Activated T-helper 2 cell treated with anti-CD3 and anti-CD28 coated beads, Interferon-gamma antibody, Interleukin-2, Interleukin-4, amounts not matched to agents 10 μg/mL and 5 μg/mL and 100 μg/mL, durations not matched to agents 14 hours and 24 hours and 36 hours (primary cell): ENCODE measurements at regions not wholly inside any gene's neighbourhood (a gene's known extent, or its start where the extent isn't known, plus 50 kb on each side); places are given as distances from the start of the nearest gene placed in this dataset.

Source experiments
- DNase-seq: peaks from one replicate; pipeline ENCODE4 v3.0.0; 2021; ENCODE audit warnings: low spot score
- H3K27ac Mint-ChIP-seq: one replicate; pipeline ENCODE4 v1.8.0; 2021; ENCODE audit warnings: mixed read lengths
- H3K27me3 Mint-ChIP-seq: one replicate; pipeline ENCODE4 v1.8.0; 2021; ENCODE audit warnings: low read depth, mixed read lengths
- H3K36me3 Mint-ChIP-seq: one replicate; pipeline ENCODE4 v1.8.0; 2021; ENCODE audit warnings: low read depth, mixed read lengths
- H3K4me1 Mint-ChIP-seq: one replicate; pipeline ENCODE4 v1.8.0; 2021; ENCODE audit warnings: low read depth, mixed read lengths
- H3K4me3 Mint-ChIP-seq: one replicate; pipeline ENCODE4 v1.8.0; 2021; ENCODE audit warnings: low read depth, mild to moderate bottlenecking, moderate library complexity, mixed read lengths
- H3K9me3 Mint-ChIP-seq: one replicate; pipeline ENCODE4 v1.8.0; 2021; ENCODE audit warnings: mixed read lengths
- intact Hi-C: fragments of 100-400 bp; cut with micrococcal nuclease; formaldehyde crosslinking; loops from one replicate; pipeline ENCODE4 v1.15.1; 2023

- intact Hi-C loops, result loop anchor here (10.0 kb wide), 1 partner anchor 960 kb away; no protein-coding TSS in a partner anchor
- no peak overlapping the region for H3K27ac Mint-ChIP-seq
- no peaks in the 10 kb centered on the region for H3K27me3 Mint-ChIP-seq
- H3K9me3 Mint-ChIP-seq, result peaks cover 31% of the 10 kb centered on the region
- H3K36me3 Mint-ChIP-seq, result no peaks in the 10 kb centered on the region
- DNase-seq, result no peak
- no peaks in the 10 kb centered on the region for H3K4me1 Mint-ChIP-seq
- H3K4me3 Mint-ChIP-seq, result no peak overlapping the region
These were observed 1392.0 kb upstream of the PRMT6 start for GRCh38 chr1:105664495-105664894.

GRCh38 chr1:105678334-105678733, 1378.1 kb upstream of the PRMT6 start:
- intact Hi-C loops, result no loop called here
- DNase-seq, result no peak
- Mint-ChIP-seq H3K4me3 (no peak overlapping the region), H3K4me1 (no peaks in the 10 kb centered on the region), H3K27me3 (no peaks in the 10 kb centered on the region), H3K9me3 (peaks cover 37% of the 10 kb centered on the region), H3K36me3 (no peaks in the 10 kb centered on the region), H3K27ac (no peak overlapping the region)

- DNase-seq, result no peak
- Mint-ChIP-seq H3K36me3 (no peaks in the 10 kb centered on the region), H3K4me1 (no peaks in the 10 kb centered on the region), H3K4me3 (no peak overlapping the region), H3K9me3 (peaks cover 19% of the 10 kb centered on the region), H3K27me3 (no peaks in the 10 kb centered on the region), H3K27ac (no peak overlapping the region)
- intact Hi-C loops, result no loop called here
These were observed 1371.8 kb upstream of the PRMT6 start for GRCh38 chr1:105684714-105685113.

GRCh38 chr1:105686026-105686425, 1370.4 kb upstream of the PRMT6 start:
- Mint-ChIP-seq H3K36me3 (no peaks in the 10 kb centered on the region), H3K27ac (no peak overlapping the region), H3K4me3 (no peak overlapping the region), H3K9me3 (peaks cover 14% of the 10 kb centered on the region), H3K4me1 (no peaks in the 10 kb centered on the region), H3K27me3 (no peaks in the 10 kb centered on the region)
- intact Hi-C loops, result no loop called here
- no peak for DNase-seq

- no peaks in the 10 kb centered on the region for H3K4me1 Mint-ChIP-seq
- H3K27ac Mint-ChIP-seq, result no peak overlapping the region
- intact Hi-C loops, result no loop called here
- no peak overlapping the region for H3K4me3 Mint-ChIP-seq
- DNase-seq, result no peak
- H3K9me3 Mint-ChIP-seq, result peaks cover 11% of the 10 kb centered on the region
- no peaks in the 10 kb centered on the region for H3K27me3 Mint-ChIP-seq
- H3K36me3 Mint-ChIP-seq, result no peaks in the 10 kb centered on the region
These were observed 1369.4 kb upstream of the PRMT6 start for GRCh38 chr1:105686874-105687690.

GRCh38 chr1:105700723-105701122, 1355.8 kb upstream of the PRMT6 start:
- no peak for DNase-seq
- intact Hi-C loops, result no loop called here
- Mint-ChIP-seq H3K4me3 (no peak overlapping the region), H3K4me1 (no peaks in the 10 kb centered on the region), H3K9me3 (peaks cover 39% of the 10 kb centered on the region), H3K27me3 (no peaks in the 10 kb centered on the region), H3K27ac (no peak overlapping the region), H3K36me3 (no peaks in the 10 kb centered on the region)

GRCh38 chr1:105724286-105724685, 1332.2 kb upstream of the PRMT6 start:
- Mint-ChIP-seq H3K27me3 (no peaks in the 10 kb centered on the region), H3K9me3 (peaks cover 29% of the 10 kb centered on the region), H3K4me1 (no peaks in the 10 kb centered on the region), H3K36me3 (no peaks in the 10 kb centered on the region), H3K4me3 (no peak overlapping the region), H3K27ac (no peak overlapping the region)
- no peak for DNase-seq
- intact Hi-C loops, result no loop called here

GRCh38 chr1:105730701-105731100, 1325.8 kb upstream of the PRMT6 start:
- intact Hi-C loops, result no loop called here
- Mint-ChIP-seq H3K9me3 (peaks cover 13% of the 10 kb centered on the region), H3K36me3 (no peaks in the 10 kb centered on the region), H3K27me3 (no peaks in the 10 kb centered on the region), H3K27ac (no peak overlapping the region), H3K4me3 (no peak overlapping the region), H3K4me1 (no peaks in the 10 kb centered on the region)
- no peak for DNase-seq

- H3K27me3 Mint-ChIP-seq, result no peaks in the 10 kb centered on the region
- intact Hi-C loops, result no loop called here
These were observed 1320.1 kb upstream of the PRMT6 start for GRCh38 chr1:105736349-105736748.

GRCh38 chr1:105779727-105780126, 1276.7 kb upstream of the PRMT6 start:
- Mint-ChIP-seq H3K4me3 (no peak overlapping the region), H3K36me3 (no peaks in the 10 kb centered on the region), H3K4me1 (no peaks in the 10 kb centered on the region), H3K27ac (no peak overlapping the region), H3K27me3 (no peaks in the 10 kb centered on the region), H3K9me3 (peaks cover 33% of the 10 kb centered on the region)
- intact Hi-C loops, result no loop called here
- no peak for DNase-seq

More at GRCh38 chr1:105736349-105736748, 1320.1 kb upstream of the PRMT6 start:
- no peak overlapping the region for H3K27ac Mint-ChIP-seq
- H3K4me1 Mint-ChIP-seq, result no peaks in the 10 kb centered on the region
- no peak for DNase-seq
- no peaks in the 10 kb centered on the region for H3K36me3 Mint-ChIP-seq
- no peak overlapping the region for H3K4me3 Mint-ChIP-seq
- H3K9me3 Mint-ChIP-seq, result peaks cover 26% of the 10 kb centered on the region

GRCh38 chr1:105785021-105785420, 1271.5 kb upstream of the PRMT6 start:
- Mint-ChIP-seq H3K4me3 (no peak overlapping the region), H3K27ac (no peak overlapping the region), H3K27me3 (no peaks in the 10 kb centered on the region), H3K4me1 (no peaks in the 10 kb centered on the region), H3K36me3 (no peaks in the 10 kb centered on the region), H3K9me3 (peaks cover 23% of the 10 kb centered on the region)
- DNase-seq, result no peak
- intact Hi-C loops, result no loop called here

GRCh38 chr1:105793536-105794146, 1262.8 kb upstream of the PRMT6 start:
- intact Hi-C loops, result no loop called here
- no peak overlapping the region for H3K27ac Mint-ChIP-seq
- H3K4me3 Mint-ChIP-seq, result no peak overlapping the region
- H3K36me3 Mint-ChIP-seq, result no peaks in the 10 kb centered on the region
- peaks cover 6% of the 10 kb centered on the region for H3K9me3 Mint-ChIP-seq
- no peak for DNase-seq
- H3K4me1 Mint-ChIP-seq, result no peaks in the 10 kb centered on the region
- H3K27me3 Mint-ChIP-seq, result no peaks in the 10 kb centered on the region

GRCh38 chr1:105795741-105796140, 1260.7 kb upstream of the PRMT6 start:
- H3K4me3 Mint-ChIP-seq, result no peak overlapping the region
- no peak for DNase-seq
- no peak overlapping the region for H3K27ac Mint-ChIP-seq
- no peaks in the 10 kb centered on the region for H3K36me3 Mint-ChIP-seq
- H3K27me3 Mint-ChIP-seq, result no peaks in the 10 kb centered on the region
- no peaks in the 10 kb centered on the region for H3K4me1 Mint-ChIP-seq
- intact Hi-C loops, result no loop called here
- H3K9me3 Mint-ChIP-seq, result peaks cover 16% of the 10 kb centered on the region
